K562 (cell line): ENCODE measurements at regions not wholly inside any gene's neighbourhood (a gene's known extent, or its start where the extent isn't known, plus 50 kb on each side); places are given as distances from the start of the nearest gene placed in this dataset.

Source experiments
- ATAC-seq: fragments of 200-7000 bp; cut with Tn5 transposase; 3 replicates; pipeline ENCODE4 v1.9.1; 2020; ENCODE audit warnings: moderate library complexity
- BruUV-seq: library from RNA; stranded (reverse); fragments of 400-500 nt; replicated peaks from 2 replicates; lab custom pipeline; 2021; lab: Mats Ljungman, UMichigan
- CTCF ChIA-PET: fragments of 300-600 bp; formaldehyde crosslinking; extraction: SDS; loops from one replicate; lab custom pipeline; 2021; ENCODE audit warnings: low intra/inter-chr PET ratio; lab: Yijun Ruan, JAX
- POLR2A ChIA-PET: fragments of 300-600, 350-650 bp; sonication (Branson Sonifier 250); formaldehyde crosslinking; extraction: SDS; loops from one replicate; lab custom pipeline; 2021; ENCODE audit warnings: antibody characterized with exemption, inconsistent platforms; lab: Yijun Ruan, JAX
- DNase-seq, 4 experiments: peaks; one replicate each; pipeline versions ENCODE4 v3.0.0 to v3.0.0-alpha.2; 2011 to 2018; ENCODE audit warnings: low spot score in 3 of 4, mixed read lengths in 3 of 4; ENCODE audit errors: extremely low read depth in 1 of 4
- FAIRE-seq: peaks from 2 replicates; lab custom pipeline; 2011; peaks lifted over from hg19 to GRCh38; lab: Jason Lieb, UNC
- H2AFZ ChIP-seq: 2 replicates; pipeline ENCODE4 v1.6.0; 2011; ENCODE audit warnings: low read depth, low read length, control low read depth, inconsistent platforms
- H3K27ac ChIP-seq: fragments of 200-600 bp; 3 replicates; pipeline ENCODE4 v1.8.0; 2011; ENCODE audit warnings: low read depth, mild to moderate bottlenecking, control low read depth, inconsistent platforms, low read length, moderate library complexity, mixed read lengths; ENCODE audit errors: extremely low read depth
- H3K27me3 ChIP-seq, 2 experiments: fragments of 300-600 bp in 1 of 2; 2 replicates in 1 of 2; 3 replicates in 1 of 2; pipeline versions ENCODE4 v1.6.0 to v1.8.0; 2011; ENCODE audit warnings: inconsistent platforms in 2 of 2, low read length in 2 of 2, mild to moderate bottlenecking in 1 of 2, mixed read lengths in 1 of 2, moderate library complexity in 1 of 2; ENCODE audit not compliant: control insufficient read depth in 2 of 2, insufficient read depth in 2 of 2
- H3K36me3 ChIP-seq: fragments of 300-600 bp; 3 replicates; pipeline ENCODE4 v1.8.0; 2011; ENCODE audit warnings: mild to moderate bottlenecking, low read length, inconsistent platforms; ENCODE audit not compliant: control insufficient read depth, insufficient read depth
- H3K4me1 ChIP-seq, 2 experiments: fragments of 200-600 bp in 1 of 2; replicated peaks in 1 of 2; 2 replicates in 1 of 2; 3 replicates in 1 of 2; pipeline versions ENCODE4 v1.5.1 to v1.8.0; 2011; ENCODE audit warnings: inconsistent platforms in 2 of 2, low read length in 2 of 2, mild to moderate bottlenecking in 1 of 2, mixed read lengths in 1 of 2, moderate library complexity in 1 of 2; ENCODE audit not compliant: control insufficient read depth in 2 of 2, insufficient read depth in 2 of 2
- H3K4me2 ChIP-seq: 2 replicates; pipeline ENCODE4 v1.6.1; 2011; ENCODE audit warnings: low read length, control low read depth, inconsistent platforms, mixed read lengths; ENCODE audit not compliant: insufficient read depth
- H3K4me3 ChIP-seq: fragments of 200-600 bp; sonication (generic), shearing (Covaris generic); 2 replicates; pipeline ENCODE4 v1.5.1; 2016; ENCODE audit warnings: control low read depth, inconsistent platforms
- H3K79me2 ChIP-seq: fragments of 200-600 bp; 3 replicates; pipeline ENCODE4 v1.8.0; 2011; ENCODE audit warnings: low read length, inconsistent platforms; ENCODE audit not compliant: control insufficient read depth, insufficient read depth
- H3K9ac ChIP-seq, 2 experiments: 2 replicates each; pipeline versions ENCODE4 v1.6.0 to v1.6.1; 2011; ENCODE audit warnings: low read depth in 2 of 2, low read length in 2 of 2, control low read depth in 1 of 2, inconsistent platforms in 1 of 2, mild to moderate bottlenecking in 1 of 2, mixed read lengths in 1 of 2; ENCODE audit not compliant: insufficient read depth in 1 of 2
- H3K9me1 ChIP-seq: one replicate; pipeline ENCODE4 v1.6.0; 2011; ENCODE audit warnings: inconsistent platforms, mild to moderate bottlenecking, low read length, moderate library complexity; ENCODE audit not compliant: control insufficient read depth, insufficient read depth
- H3K9me3 ChIP-seq: replicated peaks from 2 replicates; pipeline ENCODE4 v1.5.1; 2011; ENCODE audit warnings: low read depth, low read length, inconsistent platforms; ENCODE audit not compliant: control insufficient read depth, insufficient read depth
- H4K20me1 ChIP-seq: replicated peaks from 2 replicates; pipeline ENCODE4 v1.6.1; 2011; ENCODE audit warnings: low read length, inconsistent platforms, mixed read lengths; ENCODE audit not compliant: control insufficient read depth, insufficient read depth
- GABPB2 ChIP-seq: fragments of 250-450 bp; sonication (Bioruptor Pico); conservative IDR thresholded peaks from 2 replicates; pipeline ENCODE4 v1.5.1; 2021; ENCODE audit warnings: mild to moderate bottlenecking
- GTF2B ChIP-seq: IDR thresholded peaks from 2 replicates; pipeline ENCODE4 v1.6.1; 2011; ENCODE audit not compliant: insufficient read length; ENCODE audit errors: extremely low read depth
- KHSRP ChIP-seq: fragments of 450-650 bp; IDR thresholded peaks from 2 replicates; pipeline ENCODE4 v1.6.1; 2017
- MIER1 ChIP-seq: fragments of 450-650 bp; IDR thresholded peaks from 2 replicates; pipeline ENCODE4 v1.6.1; 2016; ENCODE audit warnings: antibody characterized with exemption, mild to moderate bottlenecking, low read depth
- NCOA2 ChIP-seq, 2 experiments: fragments of 450-650 bp; IDR thresholded peaks; 2 replicates each; pipeline ENCODE4 v1.6.1; 2018; ENCODE audit warnings: mild to moderate bottlenecking in 2 of 2, moderate library complexity in 1 of 2; ENCODE audit not compliant: partially characterized antibody in 2 of 2
- RAD21 ChIP-seq, 2 experiments: fragments of 250-450 bp in 1 of 2; fragments of 450-650 bp in 1 of 2; sonication (Bioruptor Pico) in 1 of 2; formaldehyde crosslinking in 1 of 2; IDR thresholded peaks in 1 of 2; conservative IDR thresholded peaks in 1 of 2; 2 replicates each; pipeline versions ENCODE4 v1.4.0 to v1.8.0; 2020 to 2022; ENCODE audit warnings: mild to moderate bottlenecking in 2 of 2, moderate library complexity in 1 of 2
- WGBS: fragments of 100-300 bp; shearing (Covaris generic); methylation state at CpG from one replicate; pipeline ENCODE4 v1.1.6; 2016; ENCODE audit warnings: low coverage, mixed read lengths; ENCODE audit not compliant: insufficient coverage; ENCODE audit errors: missing lambda C conversion rate; 5-methylcytosine and 5-hydroxymethylcytosine counted together
- in situ Hi-C: fragments of 300-500 bp; cut with MboI; formaldehyde crosslinking; loops from 4 replicates; pipeline ENCODE4 v1.15.0; 2018; ENCODE audit warnings: inconsistent platforms, mixed read lengths
- intact Hi-C: fragments of 100-400 bp; cut with micrococcal nuclease; formaldehyde crosslinking; loops from 2 replicates; pipeline ENCODE4 v1.14.2; 2022

DNA sequence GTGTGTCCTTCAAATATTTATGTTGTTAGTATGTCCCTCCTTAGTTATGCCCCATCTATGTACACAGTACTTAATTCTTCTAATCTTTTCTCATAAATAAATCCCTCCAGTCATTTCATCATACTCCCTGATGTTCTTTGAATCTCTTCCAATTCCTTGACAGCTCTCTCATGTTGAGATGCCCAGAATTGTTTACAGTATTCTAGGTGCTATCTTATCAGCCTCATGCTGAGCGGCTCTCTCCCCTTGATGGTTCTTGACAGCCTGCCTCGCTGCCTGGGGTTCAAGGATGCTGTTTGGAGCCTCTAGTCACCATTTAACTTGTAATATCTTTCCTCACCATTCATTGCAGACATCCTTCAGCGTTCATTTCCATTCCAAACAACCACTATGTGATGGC is 799.2 kb downstream of the BRINP1 start:
- H3K79me2 ChIP-seq = no peaks in the 10 kb centered on the region
- H3K36me3 ChIP-seq = no peaks in the 10 kb centered on the region
- DNase-seq (no peak), FAIRE-seq (no peak), ATAC-seq (no peak)
- no TSS peak for BruUV-seq
- CTCF ChIA-PET = no interaction called here
- no peaks in the 10 kb centered on the region for H3K9me3 ChIP-seq
- no peaks in the 10 kb centered on the region for H4K20me1 ChIP-seq
- POLR2A ChIA-PET = no interaction called here
- TF ChIP-seq KHSRP = no peak
- TF ChIP-seq GTF2B = no peak
- TF ChIP-seq MIER1 = no peak
- TF ChIP-seq GABPB2 (CRISPR knock-in tag) = no peak
- no peak for TF ChIP-seq NCOA2 (IDR thresholded peaks at IDR 0.05; ENCODE audit: partially characterized antibody in 2 of 2)
- no peak for TF ChIP-seq RAD21 (CRISPR knock-in tag; conservative IDR thresholded peaks at IDR 0.05 in 1 of 2, IDR thresholded peaks at IDR 0.05 in 1 of 2)
- no peak overlapping the region for H3K4me2 ChIP-seq
- H3K9me1 ChIP-seq = no peaks in the 10 kb centered on the region
- in situ Hi-C loops (no loop called here), intact Hi-C loops (no loop called here)
- no peak overlapping the region for H2AFZ ChIP-seq
- no peak overlapping the region for H3K9ac ChIP-seq
- no peak overlapping the region for H3K4me3 ChIP-seq
- H3K27me3 ChIP-seq = no peaks in the 10 kb centered on the region
- H3K27ac ChIP-seq = no peak overlapping the region
- 0% methylated on average over 3 of the region's 3 CpGs for WGBS
- H3K4me1 ChIP-seq = no peaks in the 10 kb centered on the region
